WI38 (cell line): ENCODE measurements at regions not wholly inside any gene's neighbourhood (a gene's known extent, or its start where the extent isn't known, plus 50 kb on each side); places are given as distances from the start of the nearest gene placed in this dataset.

ENCODE experiments used
- H3K4me3 ChIP-seq: 2 replicates; pipeline ENCODE4 v1.5.1; 2011; ENCODE audit warnings: low read depth, mild to moderate bottlenecking, control low read depth, low read length
- TF ChIP-seq, protein P1 (sequence below): IDR thresholded peaks from 2 replicates; pipeline ENCODE4 v1.5.1; 2012; ENCODE audit warnings: low read depth, mild to moderate bottlenecking, control low read depth, low read length

DNA sequence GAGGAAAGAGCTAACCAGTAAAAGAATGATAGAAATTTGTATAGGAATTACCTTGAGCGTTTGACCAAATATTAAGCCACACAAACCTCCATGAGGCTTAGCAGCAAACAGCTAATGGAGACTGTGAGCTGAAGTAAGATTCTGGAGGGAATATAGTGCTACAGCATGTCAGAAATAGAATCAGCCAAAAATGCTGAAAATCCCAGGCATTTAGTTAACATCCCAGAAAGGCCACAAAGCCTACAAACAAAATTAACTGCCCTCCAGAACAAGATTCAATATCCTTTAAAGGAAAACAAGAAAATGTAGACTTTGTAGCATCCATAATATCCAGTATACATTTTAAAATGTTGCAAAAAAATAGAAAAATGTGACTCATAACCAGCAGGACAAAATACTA is 257.8 kb upstream of the TUSC1 start:
- no peak overlapping the region for H3K4me3 ChIP-seq
- TF ChIP-seq, protein P1, sequence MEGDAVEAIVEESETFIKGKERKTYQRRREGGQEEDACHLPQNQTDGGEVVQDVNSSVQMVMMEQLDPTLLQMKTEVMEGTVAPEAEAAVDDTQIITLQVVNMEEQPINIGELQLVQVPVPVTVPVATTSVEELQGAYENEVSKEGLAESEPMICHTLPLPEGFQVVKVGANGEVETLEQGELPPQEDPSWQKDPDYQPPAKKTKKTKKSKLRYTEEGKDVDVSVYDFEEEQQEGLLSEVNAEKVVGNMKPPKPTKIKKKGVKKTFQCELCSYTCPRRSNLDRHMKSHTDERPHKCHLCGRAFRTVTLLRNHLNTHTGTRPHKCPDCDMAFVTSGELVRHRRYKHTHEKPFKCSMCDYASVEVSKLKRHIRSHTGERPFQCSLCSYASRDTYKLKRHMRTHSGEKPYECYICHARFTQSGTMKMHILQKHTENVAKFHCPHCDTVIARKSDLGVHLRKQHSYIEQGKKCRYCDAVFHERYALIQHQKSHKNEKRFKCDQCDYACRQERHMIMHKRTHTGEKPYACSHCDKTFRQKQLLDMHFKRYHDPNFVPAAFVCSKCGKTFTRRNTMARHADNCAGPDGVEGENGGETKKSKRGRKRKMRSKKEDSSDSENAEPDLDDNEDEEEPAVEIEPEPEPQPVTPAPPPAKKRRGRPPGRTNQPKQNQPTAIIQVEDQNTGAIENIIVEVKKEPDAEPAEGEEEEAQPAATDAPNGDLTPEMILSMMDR, result no peak

DNA sequence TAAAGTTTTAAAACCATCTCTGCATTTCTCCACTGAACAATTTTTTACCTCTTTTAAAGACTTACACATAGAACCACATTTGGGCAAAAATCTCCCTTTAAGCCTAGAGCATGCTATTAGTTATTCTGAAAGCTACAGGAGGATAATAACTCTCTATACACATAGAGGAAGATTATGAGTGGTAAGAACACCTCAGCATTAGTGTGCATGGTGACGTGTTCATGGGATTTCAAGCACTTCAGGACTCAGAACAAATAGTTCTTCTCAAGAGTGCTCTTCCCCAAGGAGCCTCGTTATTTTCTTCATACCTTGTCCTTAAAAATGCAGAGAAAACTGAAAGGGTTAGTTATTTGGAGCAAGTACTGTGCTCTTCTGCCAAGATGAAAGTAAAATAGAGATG is 256.9 kb upstream of the TUSC1 start:
- TF ChIP-seq, protein P1, result no peak
- no peak overlapping the region for H3K4me3 ChIP-seq

DNA sequence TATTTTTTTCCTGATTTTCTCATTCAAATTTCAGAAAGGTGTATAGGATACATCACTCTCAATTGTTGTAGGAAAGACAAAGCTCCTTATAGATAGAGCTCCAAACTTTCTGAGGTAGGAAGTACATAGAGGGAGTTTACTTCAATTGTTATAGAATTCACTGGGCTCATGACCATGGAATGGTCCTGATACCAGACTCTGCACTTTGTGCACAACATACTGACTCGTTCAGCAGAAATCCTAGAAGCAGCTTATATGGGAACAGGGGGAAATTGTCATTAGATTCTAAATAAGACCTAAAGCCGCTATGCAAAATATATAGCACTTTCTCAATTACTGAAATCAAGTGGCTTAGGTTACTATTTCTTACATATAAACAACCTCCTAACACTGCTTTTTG is 240.5 kb upstream of the TUSC1 start:
- TF ChIP-seq, protein P1, result no peak
- H3K4me3 ChIP-seq, result no peak overlapping the region

DNA sequence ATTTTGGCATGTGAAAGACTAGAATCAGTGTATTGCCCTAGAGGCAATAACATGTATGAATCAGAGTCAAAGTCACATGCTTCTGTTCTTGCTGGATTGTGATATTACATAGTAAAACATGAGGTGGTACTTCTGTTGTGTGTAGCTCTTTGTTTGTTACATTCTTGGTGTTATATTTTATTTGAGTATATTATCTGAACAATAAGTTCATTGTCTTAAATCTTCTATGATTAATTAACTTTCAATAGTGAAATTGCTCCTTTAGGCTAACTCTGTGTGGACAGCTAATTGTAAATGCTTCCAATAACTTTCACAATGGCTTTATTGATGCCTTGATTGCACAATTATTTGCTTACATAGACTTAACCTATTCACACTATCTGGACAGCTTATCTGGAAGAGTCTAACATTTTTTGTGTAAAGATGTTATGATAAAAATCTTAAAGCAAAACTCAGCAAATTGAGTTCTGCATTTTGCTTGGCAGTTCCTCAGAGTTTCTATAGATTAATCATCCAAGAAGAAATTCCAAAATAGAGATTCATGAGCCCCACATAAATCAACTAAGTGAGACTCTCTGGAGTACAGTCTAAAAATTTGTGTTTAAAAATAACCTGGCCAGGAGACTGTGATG is 239.6 kb upstream of the TUSC1 start:
- TF ChIP-seq, protein P1, result no peak
- H3K4me3 ChIP-seq, result no peak overlapping the region

DNA sequence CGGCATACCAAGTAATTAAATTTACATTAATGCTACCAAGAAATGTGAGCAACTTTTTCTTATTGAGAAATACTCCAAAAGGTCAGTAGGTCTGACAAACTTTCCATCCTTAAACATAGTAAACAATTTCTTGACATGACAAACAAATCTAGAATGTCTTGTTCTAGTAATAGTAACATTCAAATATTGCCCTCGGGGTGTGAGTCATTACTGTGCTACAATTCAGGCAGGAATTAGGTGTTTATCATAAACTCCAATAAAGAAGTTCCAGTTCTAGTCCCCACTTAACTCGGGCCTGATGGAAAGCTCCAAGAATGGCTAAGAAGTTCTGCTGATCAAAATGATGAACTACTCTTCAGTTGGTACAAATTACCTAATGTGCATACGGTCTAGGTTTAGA is 235.6 kb upstream of the TUSC1 start:
- TF ChIP-seq, protein P1, result no peak

DNA sequence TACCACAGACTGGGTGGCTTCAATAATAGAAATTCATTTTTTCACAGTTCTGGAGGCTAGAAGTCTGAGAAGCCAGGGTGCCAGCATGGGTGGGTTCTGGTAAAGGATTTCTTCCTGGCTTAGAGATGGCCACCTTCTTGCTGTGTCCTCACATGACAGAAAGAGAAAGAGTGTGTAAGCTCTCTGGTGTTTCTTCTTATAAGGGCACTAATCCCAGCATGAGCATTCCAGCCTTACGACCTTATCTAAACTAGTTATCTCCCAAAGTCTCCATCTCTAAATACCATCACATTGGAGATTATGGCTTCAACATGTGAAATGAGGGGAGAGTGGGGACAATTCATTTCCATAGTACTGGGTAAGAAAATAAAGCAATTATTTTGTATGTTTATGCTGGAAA is 226.5 kb upstream of the TUSC1 start:
- TF ChIP-seq, protein P1, result no peak
- no peak overlapping the region for H3K4me3 ChIP-seq

More for the DNA sequence above, 235.6 kb upstream of the TUSC1 start:
- no peak overlapping the region for H3K4me3 ChIP-seq

DNA sequence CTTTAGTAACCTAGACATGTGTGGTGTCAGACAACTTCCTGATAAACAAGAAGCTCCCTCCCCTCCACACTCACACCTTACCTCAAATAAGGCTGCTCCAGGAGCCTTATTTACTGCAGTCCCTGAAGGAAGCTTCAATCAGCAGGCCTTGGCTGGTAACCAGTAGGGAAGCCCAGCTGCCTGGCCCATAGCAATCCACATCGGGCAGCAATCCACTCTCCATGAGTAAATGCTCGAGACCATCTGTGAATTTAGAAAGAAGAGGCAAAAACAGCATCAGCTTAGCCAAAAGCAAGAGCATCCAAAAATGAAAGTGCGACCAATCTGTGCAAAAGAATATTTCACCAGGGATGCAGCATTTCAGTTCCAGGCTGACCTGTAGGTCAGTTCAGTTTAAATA is 213.3 kb upstream of the TUSC1 start:
- TF ChIP-seq, protein P1, result no peak
- H3K4me3 ChIP-seq, result no peak overlapping the region
